ENCODE measurements at regions not wholly inside any gene's neighbourhood (a gene's known extent, or its start where the extent isn't known, plus 50 kb on each side); places are given as distances from the start of the nearest gene placed in this dataset.

DNA sequence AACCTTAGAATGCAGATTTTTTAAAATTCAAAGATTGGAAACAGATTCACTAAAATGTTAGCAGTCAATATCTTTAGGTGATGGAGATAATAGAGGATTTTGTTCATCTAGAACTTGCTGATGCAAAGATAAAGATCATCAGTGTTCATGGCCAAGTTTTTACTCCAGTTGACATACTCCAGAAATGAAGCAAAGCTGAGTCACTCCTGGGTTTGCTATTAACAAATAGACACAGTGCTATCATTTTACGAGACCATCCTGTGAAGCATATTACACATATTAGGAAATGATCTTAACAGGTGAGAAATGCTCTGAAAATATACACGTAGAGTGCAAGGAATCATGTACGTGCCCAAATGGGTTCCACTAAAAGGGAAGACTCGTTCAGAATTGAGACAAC, 170.6 kb upstream of the FAM9B start:
- Histone ChIP-seq H3K36me3 (no peaks in the 10 kb centered on the region), H3K27ac (no peak overlapping the region), H3K4me1 (ENCODE audit: low read depth) (no peaks in the 10 kb centered on the region), H3K9me3 (ENCODE audit: low read depth) (no peaks in the 10 kb centered on the region), H3K27me3 (no peaks in the 10 kb centered on the region), H3K4me3 (no peak overlapping the region)
- DNase-seq (ENCODE audit: low read depth in 1 of 2, low spot score in 1 of 2) = peak in 1 of 2 donors; percentile 2
- TF ChIP-seq, protein P1, sequence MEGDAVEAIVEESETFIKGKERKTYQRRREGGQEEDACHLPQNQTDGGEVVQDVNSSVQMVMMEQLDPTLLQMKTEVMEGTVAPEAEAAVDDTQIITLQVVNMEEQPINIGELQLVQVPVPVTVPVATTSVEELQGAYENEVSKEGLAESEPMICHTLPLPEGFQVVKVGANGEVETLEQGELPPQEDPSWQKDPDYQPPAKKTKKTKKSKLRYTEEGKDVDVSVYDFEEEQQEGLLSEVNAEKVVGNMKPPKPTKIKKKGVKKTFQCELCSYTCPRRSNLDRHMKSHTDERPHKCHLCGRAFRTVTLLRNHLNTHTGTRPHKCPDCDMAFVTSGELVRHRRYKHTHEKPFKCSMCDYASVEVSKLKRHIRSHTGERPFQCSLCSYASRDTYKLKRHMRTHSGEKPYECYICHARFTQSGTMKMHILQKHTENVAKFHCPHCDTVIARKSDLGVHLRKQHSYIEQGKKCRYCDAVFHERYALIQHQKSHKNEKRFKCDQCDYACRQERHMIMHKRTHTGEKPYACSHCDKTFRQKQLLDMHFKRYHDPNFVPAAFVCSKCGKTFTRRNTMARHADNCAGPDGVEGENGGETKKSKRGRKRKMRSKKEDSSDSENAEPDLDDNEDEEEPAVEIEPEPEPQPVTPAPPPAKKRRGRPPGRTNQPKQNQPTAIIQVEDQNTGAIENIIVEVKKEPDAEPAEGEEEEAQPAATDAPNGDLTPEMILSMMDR (IDR thresholded peaks at IDR 0.05; ENCODE audit: low read depth, low read length) = no peak

DNA sequence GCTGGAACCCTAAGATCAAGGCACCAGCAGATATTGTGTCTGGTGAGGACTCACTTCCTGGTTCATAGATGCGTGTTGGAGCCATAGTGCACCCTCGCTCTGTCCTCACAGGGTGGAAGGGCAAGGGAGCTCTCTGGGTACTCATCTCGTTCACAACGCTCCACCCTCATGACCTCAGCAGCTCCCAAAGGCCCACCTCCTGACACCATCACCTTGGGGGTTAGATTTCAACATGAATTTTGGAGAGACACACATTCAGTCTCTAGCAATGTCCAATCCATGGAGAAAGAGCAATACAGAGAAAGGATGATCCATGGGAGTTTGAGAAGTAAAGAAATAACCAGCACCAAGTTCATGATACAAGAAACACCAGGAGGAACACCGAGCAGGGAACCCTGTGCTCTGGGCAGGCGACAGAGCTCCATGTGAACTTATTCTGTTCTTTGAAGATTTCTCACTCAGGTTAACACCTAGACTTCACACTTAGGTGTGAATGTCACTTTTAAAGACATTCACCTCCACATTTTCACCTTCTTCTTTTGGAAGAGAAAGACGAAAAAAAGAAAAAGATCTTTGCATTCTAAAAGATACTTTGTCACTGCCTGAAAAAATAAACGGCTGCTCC, 171.8 kb upstream of the FAM9B start:
- DNase-seq (ENCODE audit: low read depth in 1 of 2, low spot score in 1 of 2) = no peak
- no peaks in the 10 kb centered on the region for H3K4me1 ChIP-seq (ENCODE audit: low read depth)
- H3K27ac ChIP-seq = no peak overlapping the region
- TF ChIP-seq, protein P1 (IDR thresholded peaks at IDR 0.05; ENCODE audit: low read depth, low read length) = no peak
- no peak overlapping the region for H3K4me3 ChIP-seq
- no peaks in the 10 kb centered on the region for H3K27me3 ChIP-seq
- no peaks in the 10 kb centered on the region for H3K9me3 ChIP-seq (ENCODE audit: low read depth)
- no peaks in the 10 kb centered on the region for H3K36me3 ChIP-seq

DNA sequence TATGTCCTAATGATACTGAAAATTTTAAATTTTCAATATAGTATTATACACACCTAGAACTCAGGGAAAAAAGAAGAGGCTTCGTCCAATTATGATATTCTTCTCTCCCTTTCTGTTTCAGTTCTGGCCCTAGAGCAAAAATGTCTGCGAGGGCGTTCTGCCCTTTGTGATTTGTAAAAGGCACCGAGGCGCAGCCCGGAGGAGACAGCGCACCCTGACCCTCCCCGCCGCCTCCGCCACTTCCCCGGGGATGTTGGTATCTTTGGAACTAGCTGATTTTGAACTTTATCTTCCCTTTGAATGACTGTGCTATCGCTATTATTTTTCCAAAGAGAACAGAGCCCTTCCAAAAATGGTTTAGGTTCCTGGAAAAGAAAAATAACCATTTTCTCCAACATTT, 173.2 kb upstream of the FAM9B start:
- Histone ChIP-seq H3K4me3 (no peak overlapping the region), H3K27me3 (no peaks in the 10 kb centered on the region), H3K36me3 (no peaks in the 10 kb centered on the region), H3K9me3 (ENCODE audit: low read depth) (no peaks in the 10 kb centered on the region), H3K27ac (no peak overlapping the region), H3K4me1 (ENCODE audit: low read depth) (no peaks in the 10 kb centered on the region)
- TF ChIP-seq, protein P1 (IDR thresholded peaks at IDR 0.05; ENCODE audit: low read depth, low read length) = no peak
- peak in 1 of 2 donors; percentile 27 for DNase-seq (ENCODE audit: low read depth in 1 of 2, low spot score in 1 of 2)

DNA sequence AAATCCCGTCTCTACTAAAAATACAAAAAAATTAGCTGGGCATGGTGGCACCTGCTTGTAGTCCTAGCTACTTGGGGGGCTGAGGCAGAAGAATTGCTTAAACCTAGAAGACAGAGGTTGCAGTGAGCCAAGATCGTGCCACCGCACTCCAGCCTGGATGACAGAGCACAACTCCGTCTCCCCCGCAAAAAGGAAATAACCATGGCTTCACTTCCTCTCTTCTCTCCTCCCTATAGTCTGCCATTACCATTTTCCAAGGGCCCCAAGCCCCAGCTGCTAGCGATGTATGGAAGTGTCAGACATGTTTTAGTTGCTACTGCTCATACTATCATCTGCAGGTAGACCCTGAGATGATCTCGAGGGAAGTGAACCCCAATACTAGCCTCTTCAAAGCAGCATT, 177.3 kb upstream of the FAM9B start:
- TF ChIP-seq, protein P1 (IDR thresholded peaks at IDR 0.05; ENCODE audit: low read depth, low read length) = no peak
- H3K9me3 ChIP-seq (ENCODE audit: low read depth) = no peaks in the 10 kb centered on the region
- no peak for DNase-seq (ENCODE audit: low read depth in 1 of 2, low spot score in 1 of 2)

DNA sequence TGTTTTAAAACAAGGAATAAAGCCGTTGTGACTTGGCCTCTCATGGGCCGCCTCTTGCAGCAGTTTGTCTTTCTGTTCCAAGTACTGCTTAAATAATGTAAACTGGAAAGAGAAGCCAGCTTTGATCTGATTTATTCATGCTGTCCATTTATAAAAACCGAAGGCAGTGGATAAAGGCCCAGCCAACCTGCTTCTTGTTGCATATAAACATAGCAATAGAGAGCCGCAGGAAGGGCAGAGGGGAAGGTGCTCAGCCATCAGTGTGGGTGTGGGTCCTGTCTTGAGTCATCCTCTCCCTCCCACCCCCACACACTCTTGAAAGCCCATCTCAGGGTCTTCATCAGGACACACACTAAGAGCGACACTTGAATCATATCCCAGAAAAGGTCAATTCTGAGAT, 187.9 kb upstream of the FAM9B start:
- Histone ChIP-seq H3K27me3 (no peaks in the 10 kb centered on the region), H3K36me3 (no peaks in the 10 kb centered on the region), H3K27ac (no peak overlapping the region), H3K4me3 (no peak overlapping the region), H3K9me3 (ENCODE audit: low read depth) (peaks cover 4% of the 10 kb centered on the region), H3K4me1 (ENCODE audit: low read depth) (no peaks in the 10 kb centered on the region)
- no peak for DNase-seq (ENCODE audit: low read depth in 1 of 2, low spot score in 1 of 2)
- TF ChIP-seq, protein P1 (IDR thresholded peaks at IDR 0.05; ENCODE audit: low read depth, low read length) = no peak

More for the DNA sequence above, 177.3 kb upstream of the FAM9B start:
- Histone ChIP-seq H3K4me3 (no peak overlapping the region), H3K36me3 (no peaks in the 10 kb centered on the region), H3K4me1 (ENCODE audit: low read depth) (no peaks in the 10 kb centered on the region), H3K27ac (no peak overlapping the region), H3K27me3 (no peaks in the 10 kb centered on the region)
